ENCODE measurements at regions not wholly inside any gene's neighbourhood (a gene's known extent, or its start where the extent isn't known, plus 50 kb on each side); places are given as distances from the start of the nearest gene placed in this dataset.

DNA sequence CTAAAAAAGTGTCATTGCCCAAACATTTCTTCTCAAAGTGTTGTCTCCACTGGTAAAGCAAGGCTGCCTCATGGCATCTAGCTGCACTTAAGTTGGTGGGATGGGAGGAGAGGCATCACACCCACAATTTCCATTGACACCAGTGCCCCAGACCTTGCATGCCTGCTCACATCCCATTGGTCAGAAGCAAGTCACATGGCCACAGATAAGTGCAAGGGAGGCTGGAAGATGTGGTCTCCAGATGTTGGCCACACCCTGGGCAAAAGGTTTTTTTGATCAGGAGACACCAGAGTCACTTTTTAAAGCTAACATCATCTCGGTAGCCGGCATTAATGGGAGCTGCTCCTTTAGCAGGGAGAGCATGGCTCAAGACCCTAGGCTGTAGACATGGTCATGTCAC lies 157.1 kb upstream of the CST7 start:
- TF ChIP-seq, protein P1, sequence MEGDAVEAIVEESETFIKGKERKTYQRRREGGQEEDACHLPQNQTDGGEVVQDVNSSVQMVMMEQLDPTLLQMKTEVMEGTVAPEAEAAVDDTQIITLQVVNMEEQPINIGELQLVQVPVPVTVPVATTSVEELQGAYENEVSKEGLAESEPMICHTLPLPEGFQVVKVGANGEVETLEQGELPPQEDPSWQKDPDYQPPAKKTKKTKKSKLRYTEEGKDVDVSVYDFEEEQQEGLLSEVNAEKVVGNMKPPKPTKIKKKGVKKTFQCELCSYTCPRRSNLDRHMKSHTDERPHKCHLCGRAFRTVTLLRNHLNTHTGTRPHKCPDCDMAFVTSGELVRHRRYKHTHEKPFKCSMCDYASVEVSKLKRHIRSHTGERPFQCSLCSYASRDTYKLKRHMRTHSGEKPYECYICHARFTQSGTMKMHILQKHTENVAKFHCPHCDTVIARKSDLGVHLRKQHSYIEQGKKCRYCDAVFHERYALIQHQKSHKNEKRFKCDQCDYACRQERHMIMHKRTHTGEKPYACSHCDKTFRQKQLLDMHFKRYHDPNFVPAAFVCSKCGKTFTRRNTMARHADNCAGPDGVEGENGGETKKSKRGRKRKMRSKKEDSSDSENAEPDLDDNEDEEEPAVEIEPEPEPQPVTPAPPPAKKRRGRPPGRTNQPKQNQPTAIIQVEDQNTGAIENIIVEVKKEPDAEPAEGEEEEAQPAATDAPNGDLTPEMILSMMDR (IDR thresholded peaks at IDR 0.05; ENCODE audit: low read depth, low read length, poor library complexity, severe bottlenecking): no peak
- no peak for TF ChIP-seq EZH2phosphoT487 (IDR thresholded peaks at IDR 0.05; ENCODE audit: borderline replicate concordance, low read length)

Data from DOHH2 (cell line).